ENCODE measurements at regions not wholly inside any gene's neighbourhood (a gene's known extent, or its start where the extent isn't known, plus 50 kb on each side); places are given as distances from the start of the nearest gene placed in this dataset.

GRCh38 chr4:102157984-102158383, 187.3 kb downstream of the SLC39A8 start:
- TF ChIP-seq, protein P1, sequence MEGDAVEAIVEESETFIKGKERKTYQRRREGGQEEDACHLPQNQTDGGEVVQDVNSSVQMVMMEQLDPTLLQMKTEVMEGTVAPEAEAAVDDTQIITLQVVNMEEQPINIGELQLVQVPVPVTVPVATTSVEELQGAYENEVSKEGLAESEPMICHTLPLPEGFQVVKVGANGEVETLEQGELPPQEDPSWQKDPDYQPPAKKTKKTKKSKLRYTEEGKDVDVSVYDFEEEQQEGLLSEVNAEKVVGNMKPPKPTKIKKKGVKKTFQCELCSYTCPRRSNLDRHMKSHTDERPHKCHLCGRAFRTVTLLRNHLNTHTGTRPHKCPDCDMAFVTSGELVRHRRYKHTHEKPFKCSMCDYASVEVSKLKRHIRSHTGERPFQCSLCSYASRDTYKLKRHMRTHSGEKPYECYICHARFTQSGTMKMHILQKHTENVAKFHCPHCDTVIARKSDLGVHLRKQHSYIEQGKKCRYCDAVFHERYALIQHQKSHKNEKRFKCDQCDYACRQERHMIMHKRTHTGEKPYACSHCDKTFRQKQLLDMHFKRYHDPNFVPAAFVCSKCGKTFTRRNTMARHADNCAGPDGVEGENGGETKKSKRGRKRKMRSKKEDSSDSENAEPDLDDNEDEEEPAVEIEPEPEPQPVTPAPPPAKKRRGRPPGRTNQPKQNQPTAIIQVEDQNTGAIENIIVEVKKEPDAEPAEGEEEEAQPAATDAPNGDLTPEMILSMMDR (IDR thresholded peaks at IDR 0.05; ENCODE audit: low read depth, low read length, missing input control): no peak
- TF ChIP-seq, protein P2, sequence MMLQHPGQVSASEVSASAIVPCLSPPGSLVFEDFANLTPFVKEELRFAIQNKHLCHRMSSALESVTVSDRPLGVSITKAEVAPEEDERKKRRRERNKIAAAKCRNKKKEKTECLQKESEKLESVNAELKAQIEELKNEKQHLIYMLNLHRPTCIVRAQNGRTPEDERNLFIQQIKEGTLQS (IDR thresholded peaks at IDR 0.05): no peak
- TF ChIP-seq GABPA (IDR thresholded peaks at IDR 0.05 in 1 of 2, conservative IDR thresholded peaks at IDR 0.05 in 1 of 2) (no peak), EGR1 (IDR thresholded peaks at IDR 0.05; ENCODE audit: low read depth in 2 of 2) (no peak), REST (IDR thresholded peaks at IDR 0.05) (no peak), SP1 (IDR thresholded peaks at IDR 0.05) (no peak), YY1 (IDR thresholded peaks at IDR 0.05) (no peak)
